K562 (cell line): ENCODE measurements at regions not wholly inside any gene's neighbourhood (a gene's known extent, or its start where the extent isn't known, plus 50 kb on each side); places are given as distances from the start of the nearest gene placed in this dataset.

ENCODE experiments used
- CBFA2T2 ChIP-seq: fragments of 450-650 bp; conservative IDR thresholded peaks from 2 replicates; pipeline ENCODE4 v1.6.1; 2017; ENCODE audit warnings: mild to moderate bottlenecking
- CBFA2T3 ChIP-seq: fragments of 450-650 bp; IDR thresholded peaks from 2 replicates; pipeline ENCODE4 v1.6.1; 2017
- ELK3 ChIP-seq: fragments of 450-650 bp; formaldehyde crosslinking; IDR thresholded peaks from 2 replicates; pipeline ENCODE4 v1.4.0; 2020; ENCODE audit warnings: mild to moderate bottlenecking
- JUNB ChIP-seq: fragments of 450-650 bp; formaldehyde crosslinking; conservative IDR thresholded peaks from 2 replicates; pipeline ENCODE4 v1.4.0; 2020; ENCODE audit warnings: mild to moderate bottlenecking
- KLF10 ChIP-seq: fragments of 250-450 bp; sonication (Bioruptor Pico); IDR thresholded peaks from 2 replicates; pipeline ENCODE4 v1.6.1; 2021; ENCODE audit warnings: matching md5 sums
- MBD2 ChIP-seq: sonication (generic); IDR thresholded peaks from 2 replicates; pipeline ENCODE4 v1.6.1; 2016; ENCODE audit warnings: low read depth, borderline replicate concordance
- MIER1 ChIP-seq: fragments of 450-650 bp; IDR thresholded peaks from 2 replicates; pipeline ENCODE4 v1.6.1; 2016; ENCODE audit warnings: antibody characterized with exemption, mild to moderate bottlenecking, low read depth
- NR2F6 ChIP-seq: fragments of 450-650 bp; formaldehyde crosslinking; IDR thresholded peaks from 2 replicates; pipeline ENCODE4 v1.4.0; 2020; ENCODE audit warnings: mild to moderate bottlenecking
- PBX2 ChIP-seq, 2 experiments: IDR thresholded peaks in 1 of 2; conservative IDR thresholded peaks in 1 of 2; 2 replicates each; pipeline ENCODE4 v1.6.1; 2016; ENCODE audit warnings: low read depth in 2 of 2, mild to moderate bottlenecking in 1 of 2, missing compliant biosample characterization in 1 of 2, missing genetic modification characterization in 1 of 2, moderate library complexity in 1 of 2
- PRMT5 ChIP-seq: sonication (generic); formaldehyde crosslinking; IDR thresholded peaks from 2 replicates; pipeline ENCODE4 v1.5.0; 2020; ENCODE audit warnings: missing genetic modification reagents
- RREB1 ChIP-seq: fragments of 250-450 bp; sonication (Bioruptor Pico); IDR thresholded peaks from 2 replicates; pipeline ENCODE4 v1.4.0; 2020
- STAT6 ChIP-seq: sonication (generic); formaldehyde crosslinking; IDR thresholded peaks from 2 replicates; pipeline ENCODE4 v1.8.1; 2023; ENCODE audit warnings: mild to moderate bottlenecking, missing genetic modification reagents
- TCF7L2 ChIP-seq: fragments of 150-350 bp; IDR thresholded peaks from 2 replicates; pipeline ENCODE4 v1.6.1; 2016; ENCODE audit warnings: low read depth, mild to moderate bottlenecking, low read length, moderate library complexity
- XRCC5 ChIP-seq: fragments of 200-400 bp; formaldehyde crosslinking; IDR thresholded peaks from 2 replicates; pipeline ENCODE4 v1.6.1; 2017; ENCODE audit warnings: low read depth, mild to moderate bottlenecking, low read length
- ZNF280B ChIP-seq: fragments of 250-450 bp; sonication (Bioruptor Pico); IDR thresholded peaks from 2 replicates; pipeline ENCODE4 v1.5.1; 2021; ENCODE audit warnings: mild to moderate bottlenecking
- ZNF77 ChIP-seq: fragments of 250-450 bp; sonication (Bioruptor Pico); IDR thresholded peaks from 2 replicates; pipeline ENCODE4 v1.5.0; 2020

- no peak for TF ChIP-seq RREB1 (CRISPR knock-in tag)
- no peak for TF ChIP-seq KLF10 (CRISPR knock-in tag)
- TF ChIP-seq MIER1 = no peak
- no peak for TF ChIP-seq TCF7L2
- TF ChIP-seq XRCC5 = no peak
- no peak for TF ChIP-seq ELK3
- no peak for TF ChIP-seq NR2F6
- peak; percentile 74 for TF ChIP-seq CBFA2T3
- TF ChIP-seq STAT6 (CRISPR knock-in tag) = no peak
- no peak for TF ChIP-seq MBD2
- TF ChIP-seq PRMT5 (CRISPR knock-in tag) = no peak
- no peak for TF ChIP-seq JUNB (CRISPR knock-in tag)
- no peak for TF ChIP-seq ZNF280B (CRISPR knock-in tag)
- peak; percentile 45 for TF ChIP-seq CBFA2T2
- TF ChIP-seq PBX2 (CRISPR knock-in tag; IDR thresholded peaks at IDR 0.05; ENCODE audit: low read depth) = no peak
- TF ChIP-seq PBX2 (tag; conservative IDR thresholded peaks at IDR 0.05; ENCODE audit: low read depth) = no peak
- TF ChIP-seq ZNF77 (CRISPR knock-in tag) = no peak
Observed at GRCh38 chr6:15970517-15970916, 158.4 kb upstream of the MYLIP start (continued).
